BE2C (cell line): ENCODE measurements at regions not wholly inside any gene's neighbourhood (a gene's known extent, or its start where the extent isn't known, plus 50 kb on each side); places are given as distances from the start of the nearest gene placed in this dataset.

Experiments
- DNase-seq: peaks from one replicate; pipeline ENCODE4 v3.0.0-alpha.2; 2020
- H3K27me3 ChIP-seq: fragments of 250-450 bp; sonication (Bioruptor Pico); 2 replicates; pipeline ENCODE4 v1.5.1; 2020; ENCODE audit warnings: mild to moderate bottlenecking
- H3K36me3 ChIP-seq: fragments of 250-450 bp; sonication (Bioruptor Pico); 2 replicates; pipeline ENCODE4 v1.5.1; 2020; ENCODE audit warnings: mild to moderate bottlenecking
- H3K4me1 ChIP-seq: fragments of 250-450 bp; sonication (Bioruptor Pico); 2 replicates; pipeline ENCODE4 v1.5.1; 2020
- H3K4me3 ChIP-seq: 2 replicates; pipeline ENCODE4 v1.5.1; 2011; ENCODE audit warnings: low read depth, low read length
- H3K9me3 ChIP-seq: fragments of 250-450 bp; sonication (Bioruptor Pico); 2 replicates; pipeline ENCODE4 v1.5.1; 2020
- TF ChIP-seq, protein P1 (sequence below): IDR thresholded peaks from 2 replicates; pipeline ENCODE4 v1.5.1; 2012; ENCODE audit warnings: mild to moderate bottlenecking, low read depth, low read length

DNA sequence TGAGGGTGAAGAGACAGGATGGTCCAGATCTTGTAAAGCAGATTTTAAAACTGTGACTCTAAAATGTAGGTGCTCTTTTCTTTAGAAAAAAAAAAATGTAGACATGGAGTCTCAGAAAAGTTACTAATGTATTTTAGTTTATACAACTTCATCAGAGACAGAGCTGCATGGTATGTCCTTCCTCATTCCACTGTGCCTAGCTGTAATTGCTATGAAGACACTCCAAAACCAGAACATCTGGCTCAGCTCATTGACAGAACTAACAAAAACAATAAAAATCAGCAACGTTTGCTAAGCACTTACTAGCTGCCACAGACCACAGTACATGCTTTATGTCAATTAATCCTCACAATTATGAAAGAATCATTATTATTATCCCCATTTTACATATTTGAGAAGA is 160.7 kb downstream of the BARX2 start:
- no peaks in the 10 kb centered on the region; the same call in 1 of the 2 replicates for H3K9me3 ChIP-seq
- H3K36me3 ChIP-seq, result no peaks in the 10 kb centered on the region
- DNase-seq, result no peak
- no peak overlapping the region for H3K4me3 ChIP-seq
- TF ChIP-seq, protein P1, sequence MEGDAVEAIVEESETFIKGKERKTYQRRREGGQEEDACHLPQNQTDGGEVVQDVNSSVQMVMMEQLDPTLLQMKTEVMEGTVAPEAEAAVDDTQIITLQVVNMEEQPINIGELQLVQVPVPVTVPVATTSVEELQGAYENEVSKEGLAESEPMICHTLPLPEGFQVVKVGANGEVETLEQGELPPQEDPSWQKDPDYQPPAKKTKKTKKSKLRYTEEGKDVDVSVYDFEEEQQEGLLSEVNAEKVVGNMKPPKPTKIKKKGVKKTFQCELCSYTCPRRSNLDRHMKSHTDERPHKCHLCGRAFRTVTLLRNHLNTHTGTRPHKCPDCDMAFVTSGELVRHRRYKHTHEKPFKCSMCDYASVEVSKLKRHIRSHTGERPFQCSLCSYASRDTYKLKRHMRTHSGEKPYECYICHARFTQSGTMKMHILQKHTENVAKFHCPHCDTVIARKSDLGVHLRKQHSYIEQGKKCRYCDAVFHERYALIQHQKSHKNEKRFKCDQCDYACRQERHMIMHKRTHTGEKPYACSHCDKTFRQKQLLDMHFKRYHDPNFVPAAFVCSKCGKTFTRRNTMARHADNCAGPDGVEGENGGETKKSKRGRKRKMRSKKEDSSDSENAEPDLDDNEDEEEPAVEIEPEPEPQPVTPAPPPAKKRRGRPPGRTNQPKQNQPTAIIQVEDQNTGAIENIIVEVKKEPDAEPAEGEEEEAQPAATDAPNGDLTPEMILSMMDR, result no peak
- H3K27me3 ChIP-seq, result no peaks in the 10 kb centered on the region
- no peaks in the 10 kb centered on the region for H3K4me1 ChIP-seq

DNA sequence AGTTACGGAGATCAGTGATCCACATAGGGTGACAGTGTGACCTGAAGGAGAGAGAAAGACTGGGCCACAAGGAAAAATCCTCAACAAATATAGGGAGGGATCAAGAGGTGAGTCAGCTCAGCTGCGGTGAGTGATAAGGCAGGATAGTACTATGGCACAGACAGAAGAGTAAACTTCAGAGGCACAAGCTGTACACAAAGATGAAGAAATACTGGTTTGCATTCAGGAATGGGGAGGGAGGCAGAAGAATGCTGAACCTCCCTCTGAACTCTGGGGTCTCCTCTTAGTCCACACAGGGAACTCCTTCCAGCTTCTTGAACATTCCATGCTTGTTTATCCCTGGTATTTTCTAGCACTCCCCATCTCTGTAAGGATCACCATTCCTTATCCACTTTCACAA is 162.7 kb downstream of the BARX2 start:
- Histone ChIP-seq H3K36me3 (no peaks in the 10 kb centered on the region), H3K4me3 (no peak overlapping the region), H3K27me3 (no peaks in the 10 kb centered on the region), H3K9me3 (no peaks in the 10 kb centered on the region; the same call in 1 of the 2 replicates), H3K4me1 (no peaks in the 10 kb centered on the region)
- TF ChIP-seq, protein P1, result no peak
- DNase-seq, result no peak

DNA sequence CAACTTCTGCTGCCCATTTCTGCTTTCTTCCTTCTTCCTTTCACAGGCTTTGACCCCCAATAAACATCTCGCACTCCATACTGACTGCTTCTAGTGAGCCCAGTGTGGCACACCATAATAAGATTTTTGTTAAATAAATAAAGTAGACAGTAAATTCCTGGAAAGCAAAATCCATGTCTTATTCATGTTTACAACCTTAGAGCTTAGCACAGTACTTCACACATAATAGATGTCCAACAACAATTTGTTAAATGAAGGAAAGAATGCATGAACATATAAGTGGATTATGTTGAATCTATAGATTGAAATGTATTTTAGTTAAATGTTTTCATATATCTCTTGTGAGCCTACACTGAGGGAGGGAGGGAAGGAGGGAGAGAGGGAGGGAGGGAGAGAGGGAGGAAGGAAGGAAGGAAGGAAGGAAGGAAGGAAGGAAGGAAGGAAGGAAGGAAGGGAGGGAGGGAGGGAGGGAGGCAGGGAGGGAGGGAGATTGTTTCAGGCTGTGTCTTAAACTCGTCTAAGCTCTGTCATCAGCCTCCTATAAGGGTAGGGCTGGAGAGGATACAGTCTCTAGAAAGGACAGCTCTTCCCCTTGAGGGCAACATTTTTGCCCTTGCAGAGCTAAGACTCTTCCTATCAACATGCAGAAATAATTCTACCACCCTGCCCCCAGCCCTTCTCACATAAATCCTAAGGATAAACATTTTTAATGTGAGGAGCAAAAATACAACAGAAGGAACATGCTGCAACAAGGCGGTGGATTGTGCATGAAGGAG is 168.1 kb downstream of the BARX2 start:
- Histone ChIP-seq H3K4me3 (no peak overlapping the region), H3K9me3 (no peaks in the 10 kb centered on the region; the same call in 1 of the 2 replicates), H3K36me3 (no peaks in the 10 kb centered on the region), H3K27me3 (no peaks in the 10 kb centered on the region), H3K4me1 (no peaks in the 10 kb centered on the region)
- TF ChIP-seq, protein P1, result no peak
- DNase-seq, result no peak

DNA sequence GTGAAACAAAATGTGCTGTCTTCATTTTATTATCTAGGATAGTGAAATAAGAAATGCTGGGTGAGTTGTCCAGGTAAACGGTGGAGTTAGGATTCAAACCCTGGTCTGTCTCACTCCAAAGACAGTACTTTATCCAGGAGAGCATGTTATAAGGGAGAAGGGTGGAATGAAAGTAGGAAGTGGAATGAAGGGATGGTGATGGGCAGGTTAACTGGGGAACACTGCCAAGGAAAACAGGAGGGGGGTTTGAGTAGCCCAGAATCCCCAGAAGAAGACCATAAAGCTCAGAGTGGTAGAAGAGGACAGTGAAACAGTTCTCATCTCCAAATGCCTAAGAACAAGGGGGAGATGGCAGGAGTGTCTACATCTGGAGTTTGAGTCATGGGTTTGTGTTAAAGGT is 169.0 kb downstream of the BARX2 start:
- no peak for DNase-seq
- Histone ChIP-seq H3K4me3 (no peak overlapping the region), H3K27me3 (no peaks in the 10 kb centered on the region), H3K36me3 (no peaks in the 10 kb centered on the region), H3K4me1 (no peaks in the 10 kb centered on the region), H3K9me3 (no peaks in the 10 kb centered on the region; the same call in 1 of the 2 replicates)
- TF ChIP-seq, protein P1, result no peak

DNA sequence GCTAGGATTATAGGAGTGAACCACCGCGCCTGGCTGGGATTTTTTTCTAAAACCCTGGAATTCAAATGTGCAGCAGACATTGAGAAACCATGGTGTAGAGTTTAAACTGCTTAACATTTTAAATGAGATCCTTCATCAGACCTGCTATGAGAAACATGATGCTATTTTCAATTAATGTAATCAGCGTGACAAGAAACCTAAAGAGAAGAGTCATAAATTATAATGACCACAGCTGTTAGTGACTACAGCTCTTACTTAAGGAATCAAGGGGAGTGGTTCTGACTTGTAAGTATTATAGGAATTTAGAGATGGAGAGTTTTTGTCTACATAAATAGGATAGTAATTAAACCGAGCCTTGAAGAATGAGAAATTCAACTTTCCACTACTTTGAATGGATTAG is 170.6 kb downstream of the BARX2 start:
- H3K4me3 ChIP-seq, result no peak overlapping the region
- TF ChIP-seq, protein P1, result no peak
- DNase-seq, result no peak
- H3K4me1 ChIP-seq, result no peaks in the 10 kb centered on the region
- H3K27me3 ChIP-seq, result no peaks in the 10 kb centered on the region
- H3K36me3 ChIP-seq, result no peaks in the 10 kb centered on the region
- H3K9me3 ChIP-seq, result no peaks in the 10 kb centered on the region

DNA sequence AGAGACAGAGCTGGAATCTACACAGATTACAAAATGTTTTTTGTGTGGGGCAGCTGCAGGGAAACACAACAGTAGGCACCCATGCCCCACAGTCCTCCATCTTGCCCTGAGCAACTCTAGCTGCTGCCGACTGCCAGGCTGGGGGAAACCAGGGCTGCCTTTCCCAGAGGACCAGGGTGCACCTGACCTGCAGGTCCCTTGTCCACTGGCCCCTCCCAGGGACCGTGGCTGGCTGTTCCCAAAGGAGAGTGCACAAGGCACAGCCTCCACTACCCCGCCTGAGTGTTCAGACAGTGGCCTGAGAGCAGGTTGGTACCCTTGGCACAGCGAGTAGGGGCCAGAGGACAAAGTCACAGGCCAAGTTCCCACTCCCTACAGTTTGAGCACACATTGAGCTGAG is 181.8 kb downstream of the BARX2 start:
- TF ChIP-seq, protein P1, result no peak
- H3K27me3 ChIP-seq, result no peaks in the 10 kb centered on the region
- no peak overlapping the region for H3K4me3 ChIP-seq
- no peak for DNase-seq
- no peaks in the 10 kb centered on the region for H3K36me3 ChIP-seq
- H3K9me3 ChIP-seq, result no peaks in the 10 kb centered on the region
- no peaks in the 10 kb centered on the region for H3K4me1 ChIP-seq
